HL-60 (cell line): ENCODE measurements at regions not wholly inside any gene's neighbourhood (a gene's known extent, or its start where the extent isn't known, plus 50 kb on each side); places are given as distances from the start of the nearest gene placed in this dataset.
A peak's percentile ranks its signal among the peaks of the same experiment; 100 is the strongest.

Experiments used
- DNase-seq, 2 experiments: peaks; one replicate each; pipeline ENCODE4 v3.0.0-alpha.2; 2010 to 2020; ENCODE audit warnings: low read depth in 1 of 2, low spot score in 1 of 2
- H3K27ac ChIP-seq: fragments of 250-450 bp; sonication (Bioruptor Pico); replicated peaks from 2 replicates; pipeline ENCODE4 v1.5.1; 2020; ENCODE audit warnings: mild to moderate bottlenecking, moderate library complexity
- H3K27me3 ChIP-seq: fragments of 250-450 bp; sonication (Bioruptor Pico); 2 replicates; pipeline ENCODE4 v1.5.1; 2021; ENCODE audit warnings: mild to moderate bottlenecking, moderate library complexity; ENCODE audit not compliant: insufficient read depth, poor library complexity, severe bottlenecking
- H3K4me3 ChIP-seq: replicated peaks from 2 replicates; pipeline ENCODE4 v1.5.1; 2011; ENCODE audit warnings: mild to moderate bottlenecking, control low read depth, low read length; ENCODE audit not compliant: insufficient read depth
- CTCF ChIP-seq: IDR thresholded peaks from one replicate; pipeline ENCODE4 v1.5.1; 2011; ENCODE audit warnings: low read length, control low read depth, inconsistent platforms; ENCODE audit not compliant: insufficient read depth
- GABPA ChIP-seq: IDR thresholded peaks from 2 replicates; pipeline ENCODE4 v1.6.1; 2012; ENCODE audit warnings: low read depth
- POLR2AphosphoS5 ChIP-seq: IDR thresholded peaks from 2 replicates; pipeline ENCODE4 v1.6.1; 2012; ENCODE audit warnings: low read depth
- REST ChIP-seq: IDR thresholded peaks from 2 replicates; pipeline ENCODE4 v1.6.1; 2012; ENCODE audit warnings: low read depth; ENCODE audit not compliant: insufficient replicate concordance
- SPI1 ChIP-seq: IDR thresholded peaks from 2 replicates; pipeline ENCODE4 v1.6.1; 2012; ENCODE audit warnings: low read depth, mild to moderate bottlenecking, borderline replicate concordance

GRCh38 chr10:52644373-52645186 lies 128.0 kb downstream of the MBL2 start:
- Histone ChIP-seq H3K27ac (no peak overlapping the region), H3K27me3 (peaks cover 3% of the 10 kb centered on the region), H3K4me3 (no peak overlapping the region)
- TF ChIP-seq CTCF, result peak; percentile 60
- no peak for TF ChIP-seq REST
- DNase-seq, result peak; percentile 3 to 31

GRCh38 chr10:52645187-52645758 lies 127.3 kb downstream of the MBL2 start:
- DNase-seq, result no peak
- TF ChIP-seq REST, result no peak
- TF ChIP-seq POLR2AphosphoS5, result no peak
- TF ChIP-seq GABPA, result no peak
- TF ChIP-seq SPI1, result no peak
- no peak for TF ChIP-seq CTCF
- H3K27me3 ChIP-seq, result peaks cover 3% of the 10 kb centered on the region
- no peak overlapping the region for H3K27ac ChIP-seq
- H3K4me3 ChIP-seq, result no peak overlapping the region

- no peak overlapping the region for H3K4me3 ChIP-seq
- TF ChIP-seq POLR2AphosphoS5, result no peak
- no peak for TF ChIP-seq GABPA
- TF ChIP-seq CTCF, result no peak
- no peak for DNase-seq
- no peak overlapping the region for H3K27ac ChIP-seq
- peaks cover 3% of the 10 kb centered on the region for H3K27me3 ChIP-seq
Measured at GRCh38 chr10:52649511-52649910, 123.1 kb downstream of the MBL2 start.

- TF ChIP-seq SPI1 (no peak), POLR2AphosphoS5 (no peak), GABPA (no peak), REST (no peak), CTCF (no peak)
- H3K27ac ChIP-seq, result no peak overlapping the region
- H3K27me3 ChIP-seq, result peaks cover 3% of the 10 kb centered on the region
- DNase-seq, result no peak
- H3K4me3 ChIP-seq, result no peak overlapping the region
Measured at GRCh38 chr10:52650873-52651272, 121.7 kb downstream of the MBL2 start.
